Tibial artery (tissue), 4 donors: ENCODE measurements at regions not wholly inside any gene's neighbourhood (a gene's known extent, or its start where the extent isn't known, plus 50 kb on each side); places are given as distances from the start of the nearest gene placed in this dataset.
"Not testable (repeated sequence)": the region's sequence is repeated elsewhere in the genome, so short reads cannot be mapped to it uniquely, and the experiment has no call there.

Experiments
- DNase-seq, 2 donors: peaks; one replicate each; pipeline ENCODE4 v3.0.0-alpha.2; 2019
- H3K27ac ChIP-seq, 2 donors: fragments of 200-600 bp; sonication (generic) in 1 of 2; 1 replicate in 1 of 2; 2 replicates in 1 of 2; pipeline ENCODE4 v1.5.1; 2018 to 2019; ENCODE audit warnings: mild to moderate bottlenecking in 1 of 2
- H3K27me3 ChIP-seq, 2 donors: fragments of 200-600 bp; sonication (generic) in 1 of 2; one replicate each; pipeline versions ENCODE4 v1.5.1 to v1.6.0; 2016 to 2019
- H3K36me3 ChIP-seq, 3 donors: fragments of 200-600 bp; sonication (generic) in 2 of 3; one replicate each; pipeline ENCODE4 v1.5.1; 2016 to 2019; ENCODE audit warnings: mild to moderate bottlenecking in 2 of 3
- H3K4me1 ChIP-seq, 4 donors: fragments of 200-600 bp; sonication (generic) in 2 of 4; 1 replicate in 3 of 4; 2 replicates in 1 of 4; pipeline ENCODE4 v1.5.1; 2016 to 2019
- H3K4me3 ChIP-seq, 2 donors: fragments of 200-600 bp; sonication (generic) in 1 of 2; 1 replicate in 1 of 2; 2 replicates in 1 of 2; pipeline ENCODE4 v1.5.1; 2018 to 2019; ENCODE audit warnings: mild to moderate bottlenecking in 2 of 2
- H3K9me3 ChIP-seq, 3 donors: fragments of 200-600 bp; sonication (generic) in 1 of 3; one replicate each; pipeline ENCODE4 v1.5.1; 2016 to 2019
- CTCF ChIP-seq, 2 experiments: fragments of 200-600 bp in 1 of 2; fragments of 450-650 bp in 1 of 2; IDR thresholded peaks; one replicate each; pipeline ENCODE4 v1.5.1; 2017 to 2019; ENCODE audit warnings: antibody characterized with exemption in 2 of 2, mild to moderate bottlenecking in 1 of 2, moderate library complexity in 1 of 2
- intact Hi-C: fragments of 100-400 bp; cut with DNase I; formaldehyde crosslinking; loops from one replicate; pipeline ENCODE4 v1.15.0; 2023; ENCODE audit warnings: low total_unique reads

- Histone ChIP-seq H3K4me3 (no peak overlapping the region), H3K27ac (no peak overlapping the region), H3K36me3 (no peaks in the 10 kb centered on the region), H3K9me3 (no peaks in the 10 kb centered on the region), H3K4me1 (peaks cover 0 to 8% (median 0%) of the 10 kb centered on the region in 4 donors), H3K27me3 (no peaks in the 10 kb centered on the region)
- no peak for TF ChIP-seq CTCF (IDR thresholded peaks at IDR 0.05)
- DNase-seq, result no peak
- intact Hi-C loops, result no loop called here
These were observed 213.4 kb downstream of the CDCA7 start for GRCh38 chr2:173568054-173568453.

- H3K27me3 ChIP-seq, result no peaks in the 10 kb centered on the region
- peaks cover 0 to 8% (median 0%) of the 10 kb centered on the region in 4 donors for H3K4me1 ChIP-seq
- no peaks in the 10 kb centered on the region for H3K36me3 ChIP-seq
- H3K4me3 ChIP-seq, result no peak overlapping the region
- no peak for DNase-seq
- intact Hi-C loops, result no loop called here
- H3K9me3 ChIP-seq, result no peaks in the 10 kb centered on the region
- H3K27ac ChIP-seq, result no peak overlapping the region
- TF ChIP-seq CTCF (IDR thresholded peaks at IDR 0.05), result no peak
These were observed 216.5 kb downstream of the CDCA7 start for GRCh38 chr2:173571021-173571821.

- intact Hi-C loops, result no loop called here
- Histone ChIP-seq H3K36me3 (no peaks in the 10 kb centered on the region), H3K4me3 (no peak overlapping the region), H3K27ac (no peak overlapping the region), H3K9me3 (no peaks in the 10 kb centered on the region), H3K4me1 (peaks cover 0 to 8% (median 0%) of the 10 kb centered on the region in 4 donors), H3K27me3 (no peaks in the 10 kb centered on the region)
- no peak for TF ChIP-seq CTCF (IDR thresholded peaks at IDR 0.05)
- no peak for DNase-seq
These were observed 217.4 kb downstream of the CDCA7 start for GRCh38 chr2:173571887-173572680.

GRCh38 chr2:173572848-173573247 lies 218.2 kb downstream of the CDCA7 start:
- H3K36me3 ChIP-seq, result no peaks in the 10 kb centered on the region
- DNase-seq, result no peak
- H3K4me1 ChIP-seq, result peaks cover 0 to 8% (median 0%) of the 10 kb centered on the region in 4 donors
- no peak overlapping the region for H3K4me3 ChIP-seq
- no peaks in the 10 kb centered on the region for H3K9me3 ChIP-seq
- no peak for TF ChIP-seq CTCF (IDR thresholded peaks at IDR 0.05)
- no peaks in the 10 kb centered on the region for H3K27me3 ChIP-seq
- H3K27ac ChIP-seq, result no peak overlapping the region
- intact Hi-C loops, result no loop called here

- DNase-seq, H3K4me3 ChIP-seq, H3K4me1 ChIP-seq, H3K9me3 ChIP-seq, intact Hi-C loops, H3K36me3 ChIP-seq, H3K27me3 ChIP-seq, H3K27ac ChIP-seq: not testable (repeated sequence)
These were observed 219.1 kb downstream of the CDCA7 start for GRCh38 chr2:173573782-173574181.
